ENCODE measurements at regions not wholly inside any gene's neighbourhood (a gene's known extent, or its start where the extent isn't known, plus 50 kb on each side); places are given as distances from the start of the nearest gene placed in this dataset.

DNA sequence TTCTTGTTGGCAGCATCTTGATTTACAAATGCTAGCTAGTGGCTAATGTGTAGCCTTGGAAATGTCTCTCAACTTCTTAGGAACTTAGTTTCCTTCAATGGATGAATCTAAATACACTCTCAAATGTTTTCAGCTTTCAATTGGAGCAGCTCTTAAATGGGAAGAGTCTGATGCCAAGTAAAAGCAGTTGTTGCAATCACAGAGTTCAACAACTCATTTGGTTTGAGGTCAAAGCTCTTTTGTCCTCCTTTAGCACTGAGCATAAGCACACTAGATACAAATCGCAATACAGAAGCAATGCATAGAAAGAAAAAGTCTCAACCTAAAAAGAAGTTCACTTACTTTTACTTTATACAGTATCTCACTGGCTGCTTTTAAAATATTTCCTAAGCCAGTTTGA is 986.1 kb upstream of the FLRT2 start:
- Histone ChIP-seq H3K4me1 (ENCODE audit: control insufficient read depth, insufficient read depth, low read length) (no peaks in the 10 kb centered on the region), H3K27ac (ENCODE audit: low read length) (no peak overlapping the region), H3K36me3 (ENCODE audit: control insufficient read depth, insufficient read depth, low read length) (no peaks in the 10 kb centered on the region), H3K27me3 (ENCODE audit: control insufficient read depth, insufficient read depth, low read length) (no peaks in the 10 kb centered on the region), H3K4me3 (ENCODE audit: low read depth in 2 of 2, low read length in 2 of 2) (no peak overlapping the region), H3K9me3 (ENCODE audit: control insufficient read depth, insufficient read depth, low read depth, low read length) (no peaks in the 10 kb centered on the region)
- in situ Hi-C loops (cut with HindIII; ENCODE audit: low pct_unique_long_range_greater_than_20kb, low sequenced_read_pairs) (no loop called here), intact Hi-C loops (cut with micrococcal nuclease; ENCODE audit: unreplicated experiment) (no loop called here)
- BruUV-seq (replicated peaks) = no TSS peak
- no peak for ATAC-seq
- ChIA-PET CTCF (no interaction called here), POLR2A (no interaction called here)
- no peak for DNase-seq (ENCODE audit: low read depth, low spot score)
- no peak for TF ChIP-seq TCF7L2 (IDR thresholded peaks at IDR 0.05; ENCODE audit: low read depth, low read length)
- TF ChIP-seq SIN3A (IDR thresholded peaks at IDR 0.05; ENCODE audit: borderline replicate concordance, insufficient read depth, low read depth, low read length) = no peak
- TF ChIP-seq, protein P1, sequence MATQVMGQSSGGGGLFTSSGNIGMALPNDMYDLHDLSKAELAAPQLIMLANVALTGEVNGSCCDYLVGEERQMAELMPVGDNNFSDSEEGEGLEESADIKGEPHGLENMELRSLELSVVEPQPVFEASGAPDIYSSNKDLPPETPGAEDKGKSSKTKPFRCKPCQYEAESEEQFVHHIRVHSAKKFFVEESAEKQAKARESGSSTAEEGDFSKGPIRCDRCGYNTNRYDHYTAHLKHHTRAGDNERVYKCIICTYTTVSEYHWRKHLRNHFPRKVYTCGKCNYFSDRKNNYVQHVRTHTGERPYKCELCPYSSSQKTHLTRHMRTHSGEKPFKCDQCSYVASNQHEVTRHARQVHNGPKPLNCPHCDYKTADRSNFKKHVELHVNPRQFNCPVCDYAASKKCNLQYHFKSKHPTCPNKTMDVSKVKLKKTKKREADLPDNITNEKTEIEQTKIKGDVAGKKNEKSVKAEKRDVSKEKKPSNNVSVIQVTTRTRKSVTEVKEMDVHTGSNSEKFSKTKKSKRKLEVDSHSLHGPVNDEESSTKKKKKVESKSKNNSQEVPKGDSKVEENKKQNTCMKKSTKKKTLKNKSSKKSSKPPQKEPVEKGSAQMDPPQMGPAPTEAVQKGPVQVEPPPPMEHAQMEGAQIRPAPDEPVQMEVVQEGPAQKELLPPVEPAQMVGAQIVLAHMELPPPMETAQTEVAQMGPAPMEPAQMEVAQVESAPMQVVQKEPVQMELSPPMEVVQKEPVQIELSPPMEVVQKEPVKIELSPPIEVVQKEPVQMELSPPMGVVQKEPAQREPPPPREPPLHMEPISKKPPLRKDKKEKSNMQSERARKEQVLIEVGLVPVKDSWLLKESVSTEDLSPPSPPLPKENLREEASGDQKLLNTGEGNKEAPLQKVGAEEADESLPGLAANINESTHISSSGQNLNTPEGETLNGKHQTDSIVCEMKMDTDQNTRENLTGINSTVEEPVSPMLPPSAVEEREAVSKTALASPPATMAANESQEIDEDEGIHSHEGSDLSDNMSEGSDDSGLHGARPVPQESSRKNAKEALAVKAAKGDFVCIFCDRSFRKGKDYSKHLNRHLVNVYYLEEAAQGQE (IDR thresholded peaks at IDR 0.05; ENCODE audit: insufficient read depth in 1 of 2, low read depth in 2 of 2, low read length in 1 of 2) = no peak
- TF ChIP-seq, protein P2, sequence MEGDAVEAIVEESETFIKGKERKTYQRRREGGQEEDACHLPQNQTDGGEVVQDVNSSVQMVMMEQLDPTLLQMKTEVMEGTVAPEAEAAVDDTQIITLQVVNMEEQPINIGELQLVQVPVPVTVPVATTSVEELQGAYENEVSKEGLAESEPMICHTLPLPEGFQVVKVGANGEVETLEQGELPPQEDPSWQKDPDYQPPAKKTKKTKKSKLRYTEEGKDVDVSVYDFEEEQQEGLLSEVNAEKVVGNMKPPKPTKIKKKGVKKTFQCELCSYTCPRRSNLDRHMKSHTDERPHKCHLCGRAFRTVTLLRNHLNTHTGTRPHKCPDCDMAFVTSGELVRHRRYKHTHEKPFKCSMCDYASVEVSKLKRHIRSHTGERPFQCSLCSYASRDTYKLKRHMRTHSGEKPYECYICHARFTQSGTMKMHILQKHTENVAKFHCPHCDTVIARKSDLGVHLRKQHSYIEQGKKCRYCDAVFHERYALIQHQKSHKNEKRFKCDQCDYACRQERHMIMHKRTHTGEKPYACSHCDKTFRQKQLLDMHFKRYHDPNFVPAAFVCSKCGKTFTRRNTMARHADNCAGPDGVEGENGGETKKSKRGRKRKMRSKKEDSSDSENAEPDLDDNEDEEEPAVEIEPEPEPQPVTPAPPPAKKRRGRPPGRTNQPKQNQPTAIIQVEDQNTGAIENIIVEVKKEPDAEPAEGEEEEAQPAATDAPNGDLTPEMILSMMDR (IDR thresholded peaks at IDR 0.05) = no peak
- no peak for TF ChIP-seq POLR2AphosphoS5 (IDR thresholded peaks at IDR 0.05; ENCODE audit: low read depth, low read length)

DNA sequence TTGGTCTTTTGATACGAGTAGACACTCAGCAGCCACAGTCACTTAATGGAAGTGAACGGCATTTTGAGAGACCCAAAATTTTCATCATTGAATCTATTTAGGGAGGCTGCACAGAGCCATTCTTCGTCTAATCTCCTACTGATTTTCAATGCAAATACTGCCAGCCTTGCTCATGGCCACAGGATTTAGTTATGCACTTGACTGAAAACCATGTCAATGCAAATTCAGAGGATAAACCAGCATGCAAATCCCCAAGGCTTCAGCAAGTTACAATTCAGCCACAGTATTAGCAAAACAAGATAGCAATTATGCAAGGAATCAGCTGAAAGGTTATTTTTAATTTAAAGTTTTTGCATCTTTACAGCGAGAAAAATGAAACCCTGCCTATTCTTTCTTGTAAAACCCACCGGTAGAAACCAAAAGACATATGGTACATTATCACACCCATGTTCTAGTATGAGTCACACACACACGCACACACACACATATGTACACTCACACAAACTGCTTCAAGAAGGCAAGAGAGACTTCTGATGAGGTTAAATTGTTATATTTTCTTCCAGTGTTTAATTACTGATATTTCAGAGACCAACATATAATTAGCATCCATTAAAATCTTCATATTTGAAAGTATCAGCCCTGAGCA is 985.3 kb upstream of the FLRT2 start:
- H3K27me3 ChIP-seq (ENCODE audit: control insufficient read depth, insufficient read depth, low read length) = no peaks in the 10 kb centered on the region
- TF ChIP-seq, protein P1 (IDR thresholded peaks at IDR 0.05; ENCODE audit: insufficient read depth in 1 of 2, low read depth in 2 of 2, low read length in 1 of 2) = no peak
- TF ChIP-seq POLR2AphosphoS5 (IDR thresholded peaks at IDR 0.05; ENCODE audit: low read depth, low read length) (no peak), TCF7L2 (IDR thresholded peaks at IDR 0.05; ENCODE audit: low read depth, low read length) (no peak), SIN3A (IDR thresholded peaks at IDR 0.05; ENCODE audit: borderline replicate concordance, insufficient read depth, low read depth, low read length) (no peak)
- TF ChIP-seq, protein P2 (IDR thresholded peaks at IDR 0.05) = no peak
- POLR2A ChIA-PET = no interaction called here
- H3K27ac ChIP-seq (ENCODE audit: low read length) = no peak overlapping the region
- in situ Hi-C loops (cut with HindIII; ENCODE audit: low pct_unique_long_range_greater_than_20kb, low sequenced_read_pairs) (no loop called here), intact Hi-C loops (cut with micrococcal nuclease; ENCODE audit: unreplicated experiment) (no loop called here)
- no peak overlapping the region for H3K4me3 ChIP-seq (ENCODE audit: low read depth in 2 of 2, low read length in 2 of 2)
- H3K4me1 ChIP-seq (ENCODE audit: control insufficient read depth, insufficient read depth, low read length) = no peaks in the 10 kb centered on the region
- CTCF ChIA-PET = no interaction called here
- BruUV-seq (replicated peaks) = no TSS peak
- DNase-seq (ENCODE audit: low read depth, low spot score) = no peak
- H3K9me3 ChIP-seq (ENCODE audit: control insufficient read depth, insufficient read depth, low read depth, low read length) = no peaks in the 10 kb centered on the region
- ATAC-seq = no peak
- H3K36me3 ChIP-seq (ENCODE audit: control insufficient read depth, insufficient read depth, low read length) = no peaks in the 10 kb centered on the region
